ENCODE measurements at regions not wholly inside any gene's neighbourhood (a gene's known extent, or its start where the extent isn't known, plus 50 kb on each side); places are given as distances from the start of the nearest gene placed in this dataset.

GRCh38 chr4:31964685-31965084 is 1244.5 kb downstream of the PCDH7 start:
- intact Hi-C loops (cut with DNase I) = no loop called here
- no peak for ATAC-seq (ENCODE audit: poor library complexity)

GRCh38 chr4:31968842-31969241 is 1248.7 kb downstream of the PCDH7 start:
- ATAC-seq (ENCODE audit: poor library complexity) = no peak
- intact Hi-C loops (cut with DNase I) = no loop called here
- no peak for DNase-seq

More at GRCh38 chr4:31964685-31965084, 1244.5 kb downstream of the PCDH7 start:
- no peak for DNase-seq

DNA sequence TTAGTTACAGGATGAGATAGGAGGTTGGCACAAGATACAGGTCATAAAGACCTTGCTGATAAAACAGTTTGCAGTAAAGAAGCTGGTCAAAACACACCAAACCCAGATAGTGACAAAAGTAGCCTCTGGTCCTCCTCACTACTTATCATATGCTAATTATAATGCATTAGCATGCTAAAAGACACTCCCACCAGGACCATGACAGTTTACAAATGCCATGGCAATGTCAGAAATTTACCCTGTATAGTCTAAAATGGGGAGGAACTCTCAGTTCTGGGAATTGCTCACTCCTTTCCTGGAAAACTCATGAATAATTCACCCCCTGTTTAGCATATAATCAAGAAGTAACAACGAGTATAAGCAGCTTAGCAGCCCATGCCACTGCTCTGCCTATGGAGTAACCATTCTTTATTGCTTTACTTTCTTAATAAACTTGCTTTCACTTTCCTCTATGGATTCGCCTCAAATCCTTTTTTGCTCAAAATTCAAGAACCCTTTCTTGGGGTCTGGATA is 1254.4 kb downstream of the PCDH7 start:
- ATAC-seq (ENCODE audit: poor library complexity) (no peak), DNase-seq (no peak)
- intact Hi-C loops (cut with DNase I) = no loop called here

- intact Hi-C loops (cut with DNase I) = no loop called here
- ATAC-seq (ENCODE audit: poor library complexity) (no peak), DNase-seq (no peak)
Measured at GRCh38 chr4:31979988-31980387, 1259.8 kb downstream of the PCDH7 start.

GRCh38 chr4:31983246-31983645 is 1263.1 kb downstream of the PCDH7 start:
- ATAC-seq (ENCODE audit: poor library complexity) (no peak), DNase-seq (no peak)
- intact Hi-C loops (cut with DNase I) = no loop called here

DNA sequence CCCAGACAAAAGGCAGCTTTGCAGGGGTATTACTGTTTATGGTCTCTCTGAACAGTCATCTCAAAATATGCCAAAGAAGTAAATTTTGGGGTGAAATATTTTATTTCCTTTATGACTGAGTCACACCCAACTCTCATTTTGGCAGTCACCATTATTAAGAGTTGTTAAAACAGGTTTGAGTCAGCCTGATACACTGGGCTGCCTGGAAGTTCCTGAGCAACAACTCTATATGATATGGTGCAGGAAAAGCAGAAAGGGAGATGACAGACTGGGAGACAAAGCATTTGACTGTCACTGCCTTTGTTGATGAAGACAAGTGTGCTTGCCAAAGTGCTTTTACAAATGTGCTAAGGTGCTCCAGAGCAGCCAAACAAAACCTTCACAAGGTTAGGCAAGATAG is 1263.5 kb downstream of the PCDH7 start:
- no peak for DNase-seq
- no peak for ATAC-seq (ENCODE audit: poor library complexity)
- intact Hi-C loops (cut with DNase I) = no loop called here

DNA sequence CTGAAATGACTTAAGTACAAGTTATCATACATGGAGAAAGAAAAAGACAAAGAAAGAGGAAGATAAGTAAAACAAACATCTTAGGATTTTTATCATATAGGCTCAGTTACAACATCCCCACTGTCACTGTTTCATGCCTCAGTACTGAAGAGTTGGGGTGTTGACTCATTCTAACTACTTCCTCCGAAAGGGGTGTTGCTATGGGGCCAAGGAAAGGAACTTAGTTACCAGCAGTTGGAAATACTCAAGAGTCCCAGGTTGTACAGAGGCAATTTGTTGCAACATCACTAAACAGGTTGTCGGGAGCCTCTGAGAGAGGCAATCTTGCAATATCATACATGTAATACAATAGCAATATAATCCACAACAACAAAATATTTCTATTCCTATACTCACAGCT is 1264.7 kb downstream of the PCDH7 start:
- ATAC-seq (ENCODE audit: poor library complexity) = no peak
- no peak for DNase-seq
- intact Hi-C loops (cut with DNase I) = no loop called here

GRCh38 chr4:31995943-31996901 is 1276.1 kb downstream of the PCDH7 start:
- no peak for ATAC-seq (ENCODE audit: poor library complexity)
- intact Hi-C loops (cut with DNase I) = no loop called here
- no peak for DNase-seq

DNA sequence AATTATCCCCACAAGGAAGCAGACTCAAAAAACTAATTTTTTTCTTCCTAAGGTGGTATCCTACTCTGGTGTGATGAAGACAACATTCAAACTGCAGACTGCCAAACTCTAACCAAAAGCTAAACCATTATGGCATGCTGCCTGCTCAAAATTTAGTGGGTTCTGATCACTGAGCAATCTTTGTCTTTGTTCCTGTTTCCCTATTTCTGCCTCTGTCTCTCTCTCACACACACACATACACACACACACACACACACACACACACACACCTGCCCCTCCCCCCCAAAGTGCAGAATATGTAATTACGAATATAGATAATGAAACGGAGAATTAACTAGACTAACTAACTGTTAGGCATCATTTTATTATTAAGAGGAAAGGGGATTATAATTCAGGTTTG is 1278.6 kb downstream of the PCDH7 start:
- intact Hi-C loops (cut with DNase I) = no loop called here
- DNase-seq (no peak), ATAC-seq (ENCODE audit: poor library complexity) (no peak)

DNA sequence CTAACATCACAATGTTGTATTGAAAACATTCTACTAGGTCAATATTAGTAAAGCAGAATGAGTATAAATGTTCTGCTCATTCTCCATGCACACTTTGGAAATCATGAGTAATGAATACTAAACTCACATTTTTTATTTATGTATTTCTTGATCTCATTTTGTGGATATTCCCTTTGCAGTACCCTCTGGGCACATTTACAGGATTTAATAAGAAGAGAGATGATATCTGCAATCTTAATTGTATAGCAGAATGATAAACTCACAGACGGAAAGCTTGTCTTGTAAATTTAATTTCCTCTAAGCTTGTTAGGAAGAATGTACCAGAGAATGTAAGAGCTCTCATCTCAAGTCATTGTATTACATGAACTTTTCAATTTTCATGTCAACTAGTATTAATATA is 1279.7 kb downstream of the PCDH7 start:
- intact Hi-C loops (cut with DNase I) = no loop called here
- ATAC-seq (ENCODE audit: poor library complexity) = no peak
- DNase-seq = no peak

GRCh38 chr4:32000846-32001488 is 1280.8 kb downstream of the PCDH7 start:
- intact Hi-C loops (cut with DNase I) = no loop called here
- no peak for DNase-seq
- no peak for ATAC-seq (ENCODE audit: poor library complexity)

- DNase-seq = no peak
- ATAC-seq (ENCODE audit: poor library complexity) = no peak
- intact Hi-C loops (cut with DNase I) = no loop called here
Measured at GRCh38 chr4:32002037-32002747, 1282.0 kb downstream of the PCDH7 start.

- ATAC-seq (ENCODE audit: poor library complexity) (no peak), DNase-seq (no peak)
- intact Hi-C loops (cut with DNase I) = no loop called here
Measured at GRCh38 chr4:32003548-32003947, 1283.4 kb downstream of the PCDH7 start.

GRCh38 chr4:32010221-32010620 is 1290.1 kb downstream of the PCDH7 start:
- DNase-seq (no peak), ATAC-seq (ENCODE audit: poor library complexity) (no peak)
- intact Hi-C loops (cut with DNase I) = no loop called here

- DNase-seq = no peak
- ATAC-seq (ENCODE audit: poor library complexity) = no peak
- intact Hi-C loops (cut with DNase I) = no loop called here
Measured at GRCh38 chr4:32022071-32022470, 1301.9 kb downstream of the PCDH7 start.

GRCh38 chr4:32025851-32026459 is 1305.8 kb downstream of the PCDH7 start:
- intact Hi-C loops (cut with DNase I) = no loop called here
- no peak for DNase-seq
- ATAC-seq (ENCODE audit: poor library complexity) = no peak

DNA sequence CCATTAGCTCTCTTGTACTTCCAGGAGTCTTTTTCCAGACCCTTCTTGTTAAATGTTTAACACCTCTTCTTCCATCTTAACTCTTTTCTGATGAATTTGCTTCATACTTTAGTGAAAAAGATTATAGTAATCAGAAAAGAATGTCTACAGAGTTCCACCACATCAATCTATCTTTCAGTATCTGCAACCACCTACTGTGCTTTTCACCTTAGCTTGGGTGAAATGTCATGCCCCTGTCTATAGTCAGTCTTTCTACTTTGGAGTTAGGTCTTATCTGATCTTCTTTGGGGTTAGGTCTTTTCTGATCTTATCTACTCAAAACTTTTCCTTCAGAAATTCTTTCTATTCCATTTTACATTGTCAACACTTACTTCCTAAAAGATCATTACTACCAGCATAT is 1310.2 kb downstream of the PCDH7 start:
- DNase-seq (no peak), ATAC-seq (ENCODE audit: poor library complexity) (no peak)
- intact Hi-C loops (cut with DNase I) = no loop called here

DNA sequence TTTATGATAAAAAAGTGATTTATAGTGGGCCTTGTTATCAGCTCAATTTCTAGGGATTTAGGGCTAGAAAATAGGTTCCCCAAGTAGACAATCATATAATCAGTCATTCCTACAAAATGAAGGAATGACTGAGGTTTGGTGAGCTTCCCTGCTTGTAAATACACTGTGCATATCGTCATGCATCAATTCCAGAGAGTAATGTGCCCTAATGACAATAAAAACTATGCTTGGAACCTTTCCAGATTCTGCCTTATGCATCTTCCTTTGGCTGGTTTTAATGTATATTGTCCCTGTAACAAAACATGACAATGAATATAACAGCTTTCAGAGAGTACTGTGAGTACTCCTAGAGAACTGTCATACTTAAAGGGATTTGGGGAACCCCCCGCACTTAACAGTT is 1310.9 kb downstream of the PCDH7 start:
- no peak for ATAC-seq (ENCODE audit: poor library complexity)
- no peak for DNase-seq
- intact Hi-C loops (cut with DNase I) = no loop called here

DNA sequence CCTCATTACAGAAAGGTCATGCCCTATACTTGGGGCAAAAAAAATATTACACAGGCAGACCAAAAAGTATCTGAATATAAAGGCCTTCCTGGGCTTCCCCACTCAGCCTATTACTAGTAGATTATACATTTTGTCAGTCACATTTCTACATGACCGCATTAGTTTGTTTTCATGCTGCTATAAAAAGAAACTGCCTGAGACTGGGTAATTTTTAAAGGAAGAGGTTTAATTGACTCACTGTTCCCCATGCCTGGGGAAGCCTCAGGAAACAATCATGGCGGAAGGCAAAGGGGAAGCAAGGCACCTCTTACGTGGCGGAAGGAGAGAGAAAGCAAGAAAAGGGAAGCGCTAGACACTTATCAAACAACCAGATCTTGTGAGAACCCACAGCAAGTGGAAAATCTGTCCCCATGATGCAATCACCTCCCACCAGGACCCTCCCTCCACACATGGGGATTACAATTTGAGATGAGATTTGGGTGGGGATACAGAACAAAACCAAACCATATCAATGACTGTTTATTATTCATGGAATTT is 1312.0 kb downstream of the PCDH7 start:
- DNase-seq (no peak), ATAC-seq (ENCODE audit: poor library complexity) (no peak)
- intact Hi-C loops (cut with DNase I) = no loop called here
